Progenitor cell of endocrine pancreas (in vitro differentiated cells): ENCODE measurements at regions not wholly inside any gene's neighbourhood (a gene's known extent, or its start where the extent isn't known, plus 50 kb on each side); places are given as distances from the start of the nearest gene placed in this dataset.

Experiments
- DNase-seq: peaks from one replicate; pipeline ENCODE4 v3.0.0; 2021; ENCODE audit warnings: low spot score; ENCODE audit not compliant: unreplicated experiment
- H3K27ac Mint-ChIP-seq: 2 replicates; pipeline ENCODE4 v1.8.0; 2021; ENCODE audit warnings: mild to moderate bottlenecking, moderate library complexity, mixed read lengths
- H3K27me3 Mint-ChIP-seq: 2 replicates; pipeline ENCODE4 v1.8.0; 2021; ENCODE audit warnings: mixed read lengths
- H3K36me3 Mint-ChIP-seq: 2 replicates; pipeline ENCODE4 v1.8.0; 2022; ENCODE audit warnings: mixed read lengths; ENCODE audit not compliant: insufficient read depth
- H3K4me1 Mint-ChIP-seq: 2 replicates; pipeline ENCODE4 v1.8.0; 2021; ENCODE audit warnings: low read depth, mixed read lengths
- H3K4me3 Mint-ChIP-seq: 2 replicates; pipeline ENCODE4 v1.8.0; 2021; ENCODE audit warnings: low read depth, mild to moderate bottlenecking, moderate library complexity, mixed read lengths
- H3K9me3 Mint-ChIP-seq: 2 replicates; pipeline ENCODE4 v1.8.0; 2021; ENCODE audit warnings: low read depth, mixed read lengths
- TF ChIP-seq, protein P1 (sequence below): fragments of 200-600 bp; sonication (generic); IDR thresholded peaks from one replicate; pipeline ENCODE4 v1.5.0; 2021; ENCODE audit warnings: antibody characterized with exemption, mild to moderate bottlenecking; ENCODE audit not compliant: unreplicated experiment

DNA sequence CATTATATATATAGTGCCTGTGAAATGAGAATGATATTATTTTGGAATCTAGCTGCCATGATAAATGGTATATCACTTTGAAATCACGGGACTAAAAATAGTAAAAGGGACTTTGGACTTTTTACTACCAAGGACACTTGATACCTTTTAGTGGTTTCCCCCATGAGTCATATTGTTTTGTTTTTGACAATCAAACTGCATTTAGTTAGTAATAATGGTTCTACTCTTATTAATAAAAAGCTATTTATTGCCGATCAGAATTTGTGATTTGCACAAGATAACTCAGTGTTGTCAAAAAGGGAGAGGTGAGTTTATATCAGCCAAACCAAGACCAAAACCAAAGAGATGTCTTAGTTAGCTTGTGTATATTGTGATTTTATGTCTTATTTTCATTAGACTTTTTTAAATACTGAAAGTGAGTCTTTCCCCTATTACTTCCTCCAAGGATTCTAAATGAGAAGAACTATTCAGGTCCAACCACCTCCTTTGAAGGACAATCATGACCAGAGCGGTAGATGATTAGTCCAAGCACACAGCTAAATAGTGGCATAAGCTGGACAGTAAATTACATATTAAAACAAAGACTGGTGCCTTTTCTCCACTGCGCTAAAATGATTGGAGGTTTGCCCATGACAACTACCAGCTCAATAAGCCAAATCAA, 281.7 kb upstream of the ESRRG start:
- Mint-ChIP-seq H3K27ac (no peak overlapping the region), H3K27me3 (peaks cover 11% of the 10 kb centered on the region), H3K9me3 (peaks cover 4% of the 10 kb centered on the region), H3K36me3 (no peaks in the 10 kb centered on the region), H3K4me1 (peaks cover 3% of the 10 kb centered on the region), H3K4me3 (no peak overlapping the region)
- no peak for DNase-seq
- TF ChIP-seq, protein P1, sequence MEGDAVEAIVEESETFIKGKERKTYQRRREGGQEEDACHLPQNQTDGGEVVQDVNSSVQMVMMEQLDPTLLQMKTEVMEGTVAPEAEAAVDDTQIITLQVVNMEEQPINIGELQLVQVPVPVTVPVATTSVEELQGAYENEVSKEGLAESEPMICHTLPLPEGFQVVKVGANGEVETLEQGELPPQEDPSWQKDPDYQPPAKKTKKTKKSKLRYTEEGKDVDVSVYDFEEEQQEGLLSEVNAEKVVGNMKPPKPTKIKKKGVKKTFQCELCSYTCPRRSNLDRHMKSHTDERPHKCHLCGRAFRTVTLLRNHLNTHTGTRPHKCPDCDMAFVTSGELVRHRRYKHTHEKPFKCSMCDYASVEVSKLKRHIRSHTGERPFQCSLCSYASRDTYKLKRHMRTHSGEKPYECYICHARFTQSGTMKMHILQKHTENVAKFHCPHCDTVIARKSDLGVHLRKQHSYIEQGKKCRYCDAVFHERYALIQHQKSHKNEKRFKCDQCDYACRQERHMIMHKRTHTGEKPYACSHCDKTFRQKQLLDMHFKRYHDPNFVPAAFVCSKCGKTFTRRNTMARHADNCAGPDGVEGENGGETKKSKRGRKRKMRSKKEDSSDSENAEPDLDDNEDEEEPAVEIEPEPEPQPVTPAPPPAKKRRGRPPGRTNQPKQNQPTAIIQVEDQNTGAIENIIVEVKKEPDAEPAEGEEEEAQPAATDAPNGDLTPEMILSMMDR = no peak

DNA sequence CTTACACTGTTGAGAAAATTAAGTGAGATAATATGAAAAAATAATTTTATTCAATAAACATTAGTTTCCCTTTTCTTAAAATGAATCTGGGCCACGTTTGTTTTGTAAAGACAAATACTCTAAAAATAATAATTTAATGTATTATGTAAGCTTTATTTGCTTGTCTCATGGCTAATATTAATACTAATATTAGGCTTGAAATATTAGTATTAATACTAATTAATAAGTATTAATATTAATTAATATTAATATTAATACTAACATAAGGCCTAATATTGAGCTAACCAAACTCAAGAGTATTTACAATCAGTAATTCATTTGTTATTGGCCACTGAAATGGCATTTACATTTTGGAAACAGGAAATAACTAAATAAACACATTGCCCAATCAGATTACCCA, 280.1 kb upstream of the ESRRG start:
- Mint-ChIP-seq H3K9me3 (peaks cover 4% of the 10 kb centered on the region), H3K27ac (no peak overlapping the region), H3K4me1 (peaks cover 3% of the 10 kb centered on the region), H3K36me3 (no peaks in the 10 kb centered on the region), H3K27me3 (peaks cover 11% of the 10 kb centered on the region), H3K4me3 (no peak overlapping the region)
- TF ChIP-seq, protein P1 = no peak
- no peak for DNase-seq

DNA sequence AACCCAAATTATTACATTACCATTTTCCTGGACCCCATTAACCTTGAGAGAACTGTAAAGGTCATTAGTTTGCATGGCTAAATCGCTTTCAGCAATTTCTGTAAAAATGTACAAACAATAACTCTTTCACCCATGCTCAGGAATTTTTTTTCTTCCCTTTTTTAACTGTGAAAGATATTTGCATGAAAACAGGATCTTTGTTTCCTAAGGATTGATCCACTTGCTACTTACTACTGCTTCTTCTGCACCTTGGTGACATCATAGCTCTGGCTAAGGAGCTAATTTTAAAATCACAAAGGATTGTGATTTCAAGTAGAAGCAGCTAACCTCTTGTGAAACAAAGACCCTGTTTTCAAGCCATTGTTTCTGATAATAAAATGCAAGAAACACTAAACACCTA, 274.6 kb upstream of the ESRRG start:
- H3K4me3 Mint-ChIP-seq = no peak overlapping the region
- H3K27ac Mint-ChIP-seq = no peak overlapping the region
- no peaks in the 10 kb centered on the region for H3K36me3 Mint-ChIP-seq
- no peaks in the 10 kb centered on the region for H3K9me3 Mint-ChIP-seq
- DNase-seq = no peak
- H3K4me1 Mint-ChIP-seq = peaks cover 2% of the 10 kb centered on the region
- H3K27me3 Mint-ChIP-seq = peaks cover 14% of the 10 kb centered on the region
- TF ChIP-seq, protein P1 = no peak

DNA sequence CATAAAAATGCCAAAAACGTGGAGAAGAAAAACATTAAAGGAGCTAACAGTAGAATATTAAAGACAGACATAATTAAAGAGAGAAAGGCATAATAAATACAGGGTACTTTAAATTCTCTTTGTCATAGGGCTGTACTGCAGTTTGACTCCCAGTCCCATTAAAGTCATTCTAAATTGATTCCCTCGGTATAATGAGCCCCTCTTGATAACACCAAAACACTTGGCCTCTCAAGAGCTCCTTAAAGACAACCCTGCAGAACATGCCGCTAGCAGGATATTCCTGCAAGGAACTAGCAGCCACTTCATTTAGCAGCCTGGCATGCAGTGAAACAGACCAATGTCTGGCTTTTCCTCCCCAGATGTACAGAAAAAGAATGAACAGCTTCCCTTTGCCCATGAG, 273.8 kb upstream of the ESRRG start:
- no peak overlapping the region for H3K4me3 Mint-ChIP-seq
- H3K36me3 Mint-ChIP-seq = no peaks in the 10 kb centered on the region
- DNase-seq = no peak
- TF ChIP-seq, protein P1 = no peak
- H3K27ac Mint-ChIP-seq = no peak overlapping the region
- H3K27me3 Mint-ChIP-seq = peaks cover 14% of the 10 kb centered on the region
- H3K4me1 Mint-ChIP-seq = peaks cover 2% of the 10 kb centered on the region
- H3K9me3 Mint-ChIP-seq = no peaks in the 10 kb centered on the region

DNA sequence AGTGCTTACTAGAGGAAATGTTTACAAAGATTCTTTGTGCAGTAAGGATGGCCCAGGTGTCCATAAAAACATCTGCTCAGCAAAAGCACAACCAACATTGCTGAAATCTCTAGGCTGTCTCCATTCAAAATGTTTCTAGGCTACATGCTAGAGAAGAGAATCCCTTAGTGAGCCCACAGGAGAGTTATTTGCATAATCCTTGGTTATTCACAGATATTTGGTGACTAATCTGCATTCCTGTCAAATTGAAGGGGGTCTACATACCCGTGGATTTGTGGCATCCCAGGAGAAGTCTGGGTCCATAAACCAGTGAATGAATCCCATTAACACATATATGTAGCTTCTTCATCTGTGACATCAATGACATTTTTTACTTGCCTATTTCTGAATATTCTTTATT, 261.3 kb upstream of the ESRRG start:
- Mint-ChIP-seq H3K9me3 (no peaks in the 10 kb centered on the region), H3K4me1 (no peaks in the 10 kb centered on the region), H3K27ac (no peak overlapping the region), H3K27me3 (no peaks in the 10 kb centered on the region), H3K36me3 (no peaks in the 10 kb centered on the region), H3K4me3 (no peak overlapping the region)
- no peak for DNase-seq
- TF ChIP-seq, protein P1 = no peak
